HCT116 (cell line): ENCODE measurements at regions not wholly inside any gene's neighbourhood (a gene's known extent, or its start where the extent isn't known, plus 50 kb on each side); places are given as distances from the start of the nearest gene placed in this dataset.
A peak's percentile ranks its signal among the peaks of the same experiment; 100 is the strongest.

Source experiments
- ATAC-seq: fragments of 200-7000 bp; cut with Tn5 transposase; 2 replicates; pipeline ENCODE4 v1.9.1; 2020; ENCODE audit warnings: mild to moderate bottlenecking, moderate library complexity
- BruUV-seq: library from RNA; stranded (reverse); fragments of 400-500 nt; replicated peaks from 2 replicates; lab custom pipeline; 2021; lab: Mats Ljungman, UMichigan
- CTCF ChIA-PET: fragments of 300-600 bp; sonication (Branson Sonifier 250); formaldehyde crosslinking; loops from one replicate; lab custom pipeline; 2021; ENCODE audit warnings: antibody characterized with exemption; lab: Charles Lee
- POLR2A ChIA-PET: fragments of 300-600, 350-600 bp; sonication (Branson Sonifier 250); formaldehyde crosslinking; loops from one replicate; lab custom pipeline; 2021; ENCODE audit warnings: antibody characterized with exemption; lab: Charles Lee
- RAD21 ChIA-PET, 2 experiments: fragments of 300-600 bp; sonication (Branson Sonifier 250); formaldehyde crosslinking; loops; one replicate each; lab custom pipeline; 2023; ENCODE audit warnings: low total read pairs in 2 of 2; ENCODE audit not compliant: uncharacterized antibody in 2 of 2, unreplicated experiment in 2 of 2, low non-redundant PET in 1 of 2; lab: Charles Lee
- DNase-seq: peaks from one replicate; pipeline ENCODE4 v3.0.0-alpha.2; 2010; ENCODE audit warnings: low read depth, low spot score
- H2AFZ ChIP-seq: fragments of 200-600 bp; shearing (Covaris generic), sonication (generic); 2 replicates; pipeline ENCODE4 v1.6.1; 2017; ENCODE audit warnings: low read depth, mixed run types, mixed read lengths, antibody characterized with exemption, low read length; ENCODE audit not compliant: poor library complexity, severe bottlenecking
- H3K27ac ChIP-seq: 2 replicates; pipeline ENCODE4 v1.5.1; 2012; ENCODE audit warnings: low read depth, low read length
- H3K27me3 ChIP-seq: fragments of 200-600 bp; sonication (generic); 2 replicates; pipeline ENCODE4 v1.6.1; 2016; ENCODE audit warnings: mixed run types, low read length, mixed read lengths; ENCODE audit not compliant: insufficient read depth
- H3K36me3 ChIP-seq, 2 experiments: fragments of 200-500 bp in 1 of 2; fragments of 200-600 bp in 1 of 2; sonication (Bioruptor generic) in 1 of 2; sonication (generic) in 1 of 2; 2 replicates each; pipeline versions ENCODE4 v1.5.1 to v1.6.1; 2014 to 2016; ENCODE audit warnings: low read length in 2 of 2, inconsistent platforms in 1 of 2, mixed read lengths in 1 of 2, mixed run types in 1 of 2; ENCODE audit not compliant: insufficient read depth in 2 of 2, control insufficient read depth in 1 of 2
- H3K4me1 ChIP-seq, 2 experiments: fragments of 200-600 bp in 1 of 2; sonication (generic) in 1 of 2; 2 replicates each; pipeline versions ENCODE4 v1.5.1 to v1.6.1; 2012 to 2017; ENCODE audit warnings: low read length in 2 of 2, inconsistent platforms in 1 of 2, mild to moderate bottlenecking in 1 of 2, mixed read lengths in 1 of 2, mixed run types in 1 of 2, moderate library complexity in 1 of 2; ENCODE audit not compliant: insufficient read depth in 2 of 2, control insufficient read depth in 1 of 2
- H3K4me2 ChIP-seq: fragments of 200-600 bp; sonication (generic); 2 replicates; pipeline ENCODE4 v1.6.1; 2017; ENCODE audit warnings: mixed run types, low read length, mixed read lengths
- H3K4me3 ChIP-seq, 2 experiments: fragments of 200-600 bp in 1 of 2; sonication (generic) in 1 of 2; replicated peaks in 1 of 2; 2 replicates each; pipeline ENCODE4 v1.5.1; 2011 to 2016; ENCODE audit warnings: low read length in 2 of 2, control low read depth in 1 of 2, low read depth in 1 of 2, mild to moderate bottlenecking in 1 of 2, mixed read lengths in 1 of 2, mixed run types in 1 of 2
- H3K79me2 ChIP-seq: fragments of 200-600 bp; sonication (generic); 2 replicates; pipeline ENCODE4 v1.6.1; 2017; ENCODE audit warnings: mild to moderate bottlenecking, mixed run types, low read length, moderate library complexity, mixed read lengths; ENCODE audit not compliant: insufficient read depth
- H3K9ac ChIP-seq: fragments of 200-600 bp; sonication (generic); 2 replicates; pipeline ENCODE4 v1.6.1; 2016; ENCODE audit warnings: low read length, mixed read lengths
- H3K9me2 ChIP-seq: fragments of 200-600 bp; sonication (generic), shearing (Covaris generic); 2 replicates; pipeline ENCODE4 v1.6.1; 2017; ENCODE audit warnings: mixed run types, mild to moderate bottlenecking, moderate library complexity; ENCODE audit not compliant: insufficient read depth
- H3K9me3 ChIP-seq, 2 experiments: fragments of 200-500 bp in 1 of 2; fragments of 200-600 bp in 1 of 2; sonication (Bioruptor generic) in 1 of 2; sonication (generic) in 1 of 2; 2 replicates each; pipeline ENCODE4 v1.6.1; 2014 to 2017; ENCODE audit warnings: low read length in 2 of 2, mixed read lengths in 2 of 2, inconsistent platforms in 1 of 2, low read depth in 1 of 2, mild to moderate bottlenecking in 1 of 2, mixed run types in 1 of 2, moderate library complexity in 1 of 2; ENCODE audit not compliant: control insufficient read depth in 1 of 2, insufficient read depth in 1 of 2
- H4K20me1 ChIP-seq: fragments of 200-600 bp; sonication (generic), shearing (Covaris generic); 2 replicates; pipeline ENCODE4 v1.6.1; 2017; ENCODE audit warnings: mixed run types, mild to moderate bottlenecking, moderate library complexity; ENCODE audit not compliant: insufficient read depth
- ATF3 ChIP-seq: IDR thresholded peaks from 2 replicates; pipeline ENCODE4 v1.6.1; 2012
- CBX3 ChIP-seq: IDR thresholded peaks from 2 replicates; pipeline ENCODE4 v1.6.1; 2012; ENCODE audit warnings: low read depth
- CEBPB ChIP-seq: IDR thresholded peaks from 2 replicates; pipeline ENCODE4 v1.6.1; 2012; ENCODE audit warnings: low read depth
- CTCF ChIP-seq, 3 experiments: fragments of 200-600 bp in 1 of 3; sonication (generic) in 1 of 3; IDR thresholded peaks in 2 of 3; conservative IDR thresholded peaks in 1 of 3; 2 replicates each; pipeline ENCODE4 v1.5.1; 2012 to 2017; ENCODE audit warnings: low read depth in 2 of 3, low read length in 2 of 3, antibody characterized with exemption in 1 of 3, borderline replicate concordance in 1 of 3, control low read depth in 1 of 3, mild to moderate bottlenecking in 1 of 3, mixed read lengths in 1 of 3, mixed run types in 1 of 3, moderate library complexity in 1 of 3; ENCODE audit not compliant: insufficient read depth in 1 of 3
- EGR1 ChIP-seq: IDR thresholded peaks from 2 replicates; pipeline ENCODE4 v1.6.1; 2012; ENCODE audit warnings: low read depth
- ELF1 ChIP-seq: IDR thresholded peaks from 2 replicates; pipeline ENCODE4 v1.6.1; 2012; ENCODE audit warnings: low read depth, borderline replicate concordance
- EZH2 ChIP-seq: fragments of 200-600 bp; sonication (generic); IDR thresholded peaks from 2 replicates; pipeline ENCODE4 v1.6.1; 2017; ENCODE audit warnings: antibody characterized with exemption, mixed run types
- EZH2phosphoT487 ChIP-seq: fragments of 200-600 bp; IDR thresholded peaks from 2 replicates; pipeline ENCODE4 v1.6.1; 2018; ENCODE audit warnings: antibody characterized with exemption, borderline replicate concordance
- FOSL1 ChIP-seq: IDR thresholded peaks from 2 replicates; pipeline ENCODE4 v1.6.1; 2012; ENCODE audit warnings: low read depth
- JUND ChIP-seq: IDR thresholded peaks from 2 replicates; pipeline ENCODE4 v1.6.1; 2012
- MAX ChIP-seq: IDR thresholded peaks from 2 replicates; pipeline ENCODE4 v1.6.1; 2012
- POLR2A ChIP-seq: IDR thresholded peaks from 2 replicates; pipeline ENCODE4 v1.7.0; 2011; ENCODE audit warnings: borderline replicate concordance; ENCODE audit not compliant: insufficient read depth, insufficient read length; ENCODE audit errors: extremely low read depth
- POLR2AphosphoS5 ChIP-seq: IDR thresholded peaks from 2 replicates; pipeline ENCODE4 v1.6.1; 2011; ENCODE audit warnings: mild to moderate bottlenecking, low read depth, low read length, moderate library complexity
- RAD21 ChIP-seq: IDR thresholded peaks from 2 replicates; pipeline ENCODE4 v1.6.1; 2012; ENCODE audit warnings: low read depth, mild to moderate bottlenecking
- REST ChIP-seq: IDR thresholded peaks from 2 replicates; pipeline ENCODE4 v1.6.1; 2012; ENCODE audit warnings: low read depth
- SIN3A ChIP-seq: IDR thresholded peaks from 2 replicates; pipeline ENCODE4 v1.6.1; 2012; ENCODE audit warnings: low read depth
- SP1 ChIP-seq: IDR thresholded peaks from 2 replicates; pipeline ENCODE4 v1.6.1; 2012; ENCODE audit warnings: low read depth
- SRF ChIP-seq: IDR thresholded peaks from 2 replicates; pipeline ENCODE4 v1.6.1; 2012; ENCODE audit warnings: low read depth
- YY1 ChIP-seq: IDR thresholded peaks from 2 replicates; pipeline ENCODE4 v1.6.1; 2011; ENCODE audit warnings: low read length, low read depth, moderate library complexity, mild to moderate bottlenecking; ENCODE audit not compliant: insufficient replicate concordance; ENCODE audit errors: extremely low read depth
- ZBTB33 ChIP-seq: IDR thresholded peaks from 2 replicates; pipeline ENCODE4 v1.6.1; 2011; ENCODE audit warnings: mild to moderate bottlenecking, low read length, moderate library complexity; ENCODE audit not compliant: insufficient replicate concordance; ENCODE audit errors: extremely low read depth
- ZFX ChIP-seq: fragments of 450-650 bp; IDR thresholded peaks from 2 replicates; pipeline ENCODE4 v1.6.1; 2017
- ZNF274 ChIP-seq: fragments of 200-500 bp; sonication (Bioruptor generic); IDR thresholded peaks from 2 replicates; pipeline ENCODE4 v1.6.1; 2014; ENCODE audit warnings: mild to moderate bottlenecking, low read depth, low read length, inconsistent platforms
- intact Hi-C: fragments of 100-400 bp; cut with micrococcal nuclease; formaldehyde crosslinking; loops from 2 replicates; pipeline ENCODE4 v1.10.0; 2022

- RAD21 ChIA-PET, result no interaction called here
- no peaks in the 10 kb centered on the region for H3K9me3 ChIP-seq
- POLR2A ChIA-PET, result interaction anchor here (1.1 to 8.0 kb wide), 4 partner anchors 10 to 84 kb away, joined by 3 to 90 read pairs (median 14); partner anchors contain the start of gene DCBLD2
- peak overlapping the region; percentile 56 for H3K4me2 ChIP-seq
- CTCF ChIA-PET, result interaction anchor here (1.1 kb wide), 1 partner anchor 384 kb away, joined by 3 read pairs; no protein-coding TSS in a partner anchor
- BruUV-seq, result no TSS peak
- H3K36me3 ChIP-seq, result no peaks in the 10 kb centered on the region
- H2AFZ ChIP-seq, result no peak overlapping the region
- H4K20me1 ChIP-seq, result no peaks in the 10 kb centered on the region
- H3K4me1 ChIP-seq, result peaks cover 59 to 65% of the 10 kb centered on the region in 2 experiments
- peak overlapping the region in 1 of 2 experiments; percentile 19; a peak in 2 of 4 replicates for H3K4me3 ChIP-seq
- H3K27me3 ChIP-seq, result no peaks in the 10 kb centered on the region
- intact Hi-C loops, result no loop called here
- H3K9me2 ChIP-seq, result no peaks in the 10 kb centered on the region
- H3K79me2 ChIP-seq, result peaks cover 57% of the 10 kb centered on the region
- H3K9ac ChIP-seq, result peak overlapping the region; percentile 63
- ATAC-seq (peak; percentile 52), DNase-seq (peak; percentile 40)
- H3K27ac ChIP-seq, result peak overlapping the region; percentile 88
- TF ChIP-seq FOSL1 (no peak; the same call in 1 of the 2 replicates), MAX (no peak), SRF (peak; percentile 91), CBX3 (no peak), POLR2A (no peak), CTCF (IDR thresholded peaks at IDR 0.05 in 2 of 3, conservative IDR thresholded peaks at IDR 0.05 in 1 of 3; ENCODE audit: borderline replicate concordance in 1 of 3, insufficient read depth in 1 of 3, low read depth in 2 of 3, low read length in 2 of 3) (no peak), REST (no peak), ZNF274 (no peak), YY1 (no peak), ZBTB33 (no peak), SIN3A (no peak), EGR1 (no peak), JUND (peak; percentile 77), ELF1 (no peak), CEBPB (no peak), EZH2phosphoT487 (no peak), POLR2AphosphoS5 (peak; percentile 22; the same call in 1 of the 2 replicates), RAD21 (no peak), SP1 (peak; percentile 43; the same call in 1 of the 2 replicates), ATF3 (peak; percentile 62; the same call in 1 of the 2 replicates), EZH2 (no peak), ZFX (no peak)
These were observed 84.6 kb upstream of the DCBLD2 start for GRCh38 chr3:98986073-98986472.
